ACC112 (cell line): ENCODE measurements at regions not wholly inside any gene's neighbourhood (a gene's known extent, or its start where the extent isn't known, plus 50 kb on each side); places are given as distances from the start of the nearest gene placed in this dataset.

Experiments used
- H2AFZ ChIP-seq: fragments of 200-600 bp; sonication (generic); one replicate; pipeline ENCODE4 v1.6.0; 2017; ENCODE audit warnings: antibody characterized with exemption, low read length; ENCODE audit not compliant: unreplicated experiment
- H3K27ac ChIP-seq: fragments of 200-600 bp; sonication (generic); 2 replicates; pipeline ENCODE4 v1.5.1; 2014; ENCODE audit warnings: low read depth, mild to moderate bottlenecking, antibody characterized with exemption, low read length, moderate library complexity
- H3K27me3 ChIP-seq: fragments of 200-600 bp; sonication (generic); 2 replicates; pipeline ENCODE4 v1.6.1; 2014; ENCODE audit warnings: mild to moderate bottlenecking, antibody characterized with exemption, low read length, moderate library complexity, mixed read lengths; ENCODE audit not compliant: insufficient read depth
- H3K36me3 ChIP-seq: fragments of 200-600 bp; sonication (generic); 2 replicates; pipeline ENCODE4 v1.6.1; 2016; ENCODE audit warnings: mild to moderate bottlenecking, antibody characterized with exemption, low read length, moderate library complexity, mixed read lengths; ENCODE audit not compliant: insufficient read depth
- H3K4me1 ChIP-seq: fragments of 200-600 bp; sonication (generic); one replicate; pipeline ENCODE4 v1.6.1; 2016; ENCODE audit warnings: low read length, mixed read lengths; ENCODE audit not compliant: insufficient read depth, unreplicated experiment, control insufficient read depth
- H3K4me3 ChIP-seq: fragments of 200-600 bp; sonication (generic); 2 replicates; pipeline ENCODE4 v1.5.1; 2014; ENCODE audit warnings: mild to moderate bottlenecking, low read depth, low read length
- H3K79me2 ChIP-seq: fragments of 200-600 bp; sonication (generic); one replicate; pipeline ENCODE4 v1.6.0; 2016; ENCODE audit warnings: low read length; ENCODE audit not compliant: control insufficient read depth, unreplicated experiment, insufficient read depth

- H3K4me3 ChIP-seq, result no peak overlapping the region
- no peaks in the 10 kb centered on the region for H3K4me1 ChIP-seq
- H3K27ac ChIP-seq, result no peak overlapping the region
- H3K79me2 ChIP-seq, result no peaks in the 10 kb centered on the region
- no peaks in the 10 kb centered on the region for H3K36me3 ChIP-seq
- H3K27me3 ChIP-seq, result peaks cover 36% of the 10 kb centered on the region
- no peak overlapping the region for H2AFZ ChIP-seq
Observed at GRCh38 chr3:8290611-8291010, 211.0 kb upstream of the LMCD1 start.

- Histone ChIP-seq H3K36me3 (no peaks in the 10 kb centered on the region), H3K27ac (no peak overlapping the region), H2AFZ (no peak overlapping the region), H3K79me2 (no peaks in the 10 kb centered on the region), H3K4me1 (no peaks in the 10 kb centered on the region), H3K27me3 (peaks cover 42% of the 10 kb centered on the region), H3K4me3 (no peak overlapping the region)
Observed at GRCh38 chr3:8296461-8296860, 205.2 kb upstream of the LMCD1 start.

- H3K27ac ChIP-seq, result no peak overlapping the region
- H2AFZ ChIP-seq, result no peak overlapping the region
- H3K27me3 ChIP-seq, result peaks cover 31% of the 10 kb centered on the region
- no peaks in the 10 kb centered on the region for H3K79me2 ChIP-seq
- H3K36me3 ChIP-seq, result no peaks in the 10 kb centered on the region
- H3K4me3 ChIP-seq, result no peak overlapping the region
- no peaks in the 10 kb centered on the region for H3K4me1 ChIP-seq
Observed at GRCh38 chr3:8298021-8298954, 203.3 kb upstream of the LMCD1 start.

GRCh38 chr3:8301977-8302735 is 199.5 kb upstream of the LMCD1 start:
- Histone ChIP-seq H3K36me3 (no peaks in the 10 kb centered on the region), H3K27ac (no peak overlapping the region), H3K79me2 (no peaks in the 10 kb centered on the region), H3K4me3 (no peak overlapping the region), H3K4me1 (no peaks in the 10 kb centered on the region), H3K27me3 (peaks cover 24% of the 10 kb centered on the region), H2AFZ (no peak overlapping the region)

DNA sequence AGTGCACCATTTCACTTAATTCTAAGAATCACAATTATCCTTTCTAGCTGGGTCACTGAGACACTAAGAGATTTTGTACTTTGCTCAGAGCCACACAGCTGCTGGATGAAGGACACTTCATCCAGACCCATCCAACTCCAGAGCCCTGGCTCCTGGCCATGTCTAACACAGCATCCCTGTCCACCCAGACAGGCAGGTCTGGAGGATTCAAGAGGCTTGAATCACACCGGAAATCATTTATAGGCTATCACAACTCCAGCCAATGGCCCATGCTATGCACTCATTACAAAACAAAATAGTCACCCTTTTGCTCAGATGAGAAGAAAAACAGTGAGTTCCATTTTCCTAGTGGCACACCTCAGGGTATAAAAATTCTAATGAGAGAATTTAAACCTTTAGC is 198.2 kb upstream of the LMCD1 start:
- no peaks in the 10 kb centered on the region for H3K4me1 ChIP-seq
- no peaks in the 10 kb centered on the region for H3K36me3 ChIP-seq
- H3K27me3 ChIP-seq, result peaks cover 31% of the 10 kb centered on the region
- no peaks in the 10 kb centered on the region for H3K79me2 ChIP-seq
- no peak overlapping the region for H3K27ac ChIP-seq
- H3K4me3 ChIP-seq, result no peak overlapping the region
- no peak overlapping the region for H2AFZ ChIP-seq

DNA sequence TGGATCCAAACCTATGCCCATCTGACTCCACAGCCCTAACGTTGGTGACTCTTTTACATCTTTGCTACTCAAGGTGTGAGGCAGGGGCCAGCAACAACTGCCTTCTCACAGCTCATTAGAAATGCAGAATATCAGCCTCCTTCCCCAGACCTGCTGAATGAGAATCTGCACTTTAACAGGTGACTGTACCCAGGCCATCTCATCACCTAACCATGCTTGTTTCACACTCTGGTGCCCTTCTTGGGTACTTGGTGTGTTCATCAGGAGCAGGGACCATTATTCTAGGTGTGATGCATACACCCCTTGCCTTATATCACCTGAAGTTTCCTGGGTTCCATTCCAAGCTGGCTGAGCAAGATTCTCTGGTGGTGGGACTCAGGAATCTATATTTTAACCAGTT is 196.3 kb upstream of the LMCD1 start:
- H3K27me3 ChIP-seq, result peaks cover 31% of the 10 kb centered on the region
- no peak overlapping the region for H3K27ac ChIP-seq
- H2AFZ ChIP-seq, result no peak overlapping the region
- H3K79me2 ChIP-seq, result no peaks in the 10 kb centered on the region
- H3K36me3 ChIP-seq, result no peaks in the 10 kb centered on the region
- no peaks in the 10 kb centered on the region for H3K4me1 ChIP-seq
- no peak overlapping the region for H3K4me3 ChIP-seq

GRCh38 chr3:8307545-8308110 is 194.0 kb upstream of the LMCD1 start:
- no peaks in the 10 kb centered on the region for H3K36me3 ChIP-seq
- no peak overlapping the region for H2AFZ ChIP-seq
- H3K27me3 ChIP-seq, result peaks cover 31% of the 10 kb centered on the region
- no peak overlapping the region for H3K4me3 ChIP-seq
- no peak overlapping the region for H3K27ac ChIP-seq
- no peaks in the 10 kb centered on the region for H3K4me1 ChIP-seq
- H3K79me2 ChIP-seq, result no peaks in the 10 kb centered on the region

- Histone ChIP-seq H3K79me2 (no peaks in the 10 kb centered on the region), H3K4me3 (no peak overlapping the region), H3K36me3 (no peaks in the 10 kb centered on the region), H3K27me3 (peaks cover 15% of the 10 kb centered on the region; the same call in 1 of the 2 replicates), H3K4me1 (no peaks in the 10 kb centered on the region), H3K27ac (no peak overlapping the region), H2AFZ (no peak overlapping the region)
Observed at GRCh38 chr3:8311321-8311720, 190.3 kb upstream of the LMCD1 start.

DNA sequence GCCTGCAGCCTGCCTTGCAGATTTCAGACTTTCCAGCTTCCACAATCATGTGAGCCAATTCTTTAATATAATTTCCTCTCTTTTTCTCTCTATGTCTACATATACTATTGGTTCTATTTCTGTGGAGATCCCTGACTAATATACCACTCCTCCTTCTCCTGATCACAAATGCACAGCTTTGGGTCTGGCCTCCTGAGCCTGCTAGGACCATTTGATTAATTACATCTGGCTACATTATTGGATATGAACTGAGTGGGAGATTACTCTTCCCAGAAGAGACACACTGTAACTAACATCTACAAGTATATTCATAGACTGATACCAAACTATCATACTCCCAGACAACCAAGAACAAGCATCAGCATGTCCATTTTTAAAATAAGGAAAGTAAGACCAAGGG is 188.9 kb upstream of the LMCD1 start:
- H3K36me3 ChIP-seq, result no peaks in the 10 kb centered on the region
- H3K27me3 ChIP-seq, result peaks cover 5% of the 10 kb centered on the region; the same call in 1 of the 2 replicates
- peaks cover 4% of the 10 kb centered on the region for H3K4me1 ChIP-seq
- H3K79me2 ChIP-seq, result no peaks in the 10 kb centered on the region
- H3K27ac ChIP-seq, result no peak overlapping the region
- H3K4me3 ChIP-seq, result no peak overlapping the region
- no peak overlapping the region for H2AFZ ChIP-seq

DNA sequence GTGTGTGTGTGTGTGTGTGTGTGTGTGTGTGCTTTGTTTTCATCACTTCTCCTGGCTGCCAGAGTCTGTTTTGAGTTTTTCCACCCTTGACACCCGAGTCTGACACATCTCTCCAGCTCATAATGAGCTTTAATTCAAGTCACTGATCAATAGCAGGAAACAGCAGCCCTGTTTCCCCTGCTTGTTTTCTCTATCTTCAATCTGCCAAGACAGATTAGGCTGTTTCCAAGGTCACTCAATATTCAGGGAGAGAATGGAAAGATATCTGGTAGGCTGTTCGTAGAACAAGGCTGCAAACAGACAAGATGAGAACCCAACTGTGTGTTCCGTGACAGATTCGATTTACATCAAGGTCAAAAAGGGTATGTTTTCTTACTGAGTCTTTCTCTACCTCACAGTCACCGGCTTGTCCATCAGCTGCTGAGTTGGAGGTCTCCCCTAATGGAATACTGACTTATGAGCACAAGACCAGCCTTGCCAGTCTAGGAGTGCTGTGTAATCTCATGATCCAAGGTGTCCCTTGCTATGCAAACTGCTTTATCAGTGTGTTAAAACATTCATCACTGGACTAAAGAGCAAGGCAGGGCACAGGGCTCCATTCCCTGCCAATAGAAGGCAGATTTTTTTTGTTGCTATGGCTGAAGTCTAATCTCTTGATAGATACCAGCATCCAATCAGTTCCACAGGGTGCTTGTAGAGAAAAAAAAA is 187.9 kb upstream of the LMCD1 start:
- no peaks in the 10 kb centered on the region for H3K79me2 ChIP-seq
- H3K4me1 ChIP-seq, result peaks cover 15% of the 10 kb centered on the region
- no peak overlapping the region for H2AFZ ChIP-seq
- no peaks in the 10 kb centered on the region for H3K27me3 ChIP-seq
- H3K36me3 ChIP-seq, result no peaks in the 10 kb centered on the region
- H3K4me3 ChIP-seq, result no peak overlapping the region
- H3K27ac ChIP-seq, result no peak overlapping the region
